ENCODE measurements at regions not wholly inside any gene's neighbourhood (a gene's known extent, or its start where the extent isn't known, plus 50 kb on each side); places are given as distances from the start of the nearest gene placed in this dataset.
"Not testable (repeated sequence)": the region's sequence is repeated elsewhere in the genome, so short reads cannot be mapped to it uniquely, and the experiment has no call there.

GRCh38 chr6:93081901-93082300 is 337.5 kb downstream of the EPHA7 start:
- no peak for DNase-seq

- no peak for DNase-seq
Measured at GRCh38 chr6:93079061-93079460, 340.3 kb downstream of the EPHA7 start.

- DNase-seq = no peak
Measured at GRCh38 chr6:93073811-93074210, 345.5 kb downstream of the EPHA7 start.

GRCh38 chr6:93069856-93070255 is 349.5 kb downstream of the EPHA7 start:
- DNase-seq = no peak

- no peak for DNase-seq
Measured at GRCh38 chr6:93059911-93060310, 359.4 kb downstream of the EPHA7 start.

- no peak for DNase-seq
Measured at GRCh38 chr6:93057584-93057983, 361.8 kb downstream of the EPHA7 start.

- DNase-seq = no peak
Measured at GRCh38 chr6:93048381-93048780, 371.0 kb downstream of the EPHA7 start.

GRCh38 chr6:93047033-93047432 is 372.3 kb downstream of the EPHA7 start:
- DNase-seq = no peak

GRCh38 chr6:93045156-93045555 is 374.2 kb downstream of the EPHA7 start:
- no peak for DNase-seq

GRCh38 chr6:93040375-93040774 is 379.0 kb downstream of the EPHA7 start:
- no peak for DNase-seq

- DNase-seq = no peak
Measured at GRCh38 chr6:93036835-93037234, 382.5 kb downstream of the EPHA7 start.

- no peak for DNase-seq
Measured at GRCh38 chr6:93035756-93036155, 383.6 kb downstream of the EPHA7 start.

GRCh38 chr6:93021235-93021915 is 398.0 kb downstream of the EPHA7 start:
- no peak for DNase-seq

GRCh38 chr6:93017626-93018025 is 401.7 kb downstream of the EPHA7 start:
- DNase-seq = no peak

- no peak for DNase-seq
Measured at GRCh38 chr6:93017213-93017612, 402.1 kb downstream of the EPHA7 start.

GRCh38 chr6:93013054-93013453 is 406.3 kb downstream of the EPHA7 start:
- no peak for DNase-seq

- no peak for DNase-seq
Measured at GRCh38 chr6:93008375-93008774, 411.0 kb downstream of the EPHA7 start.

- no peak for DNase-seq
Measured at GRCh38 chr6:92989656-92990055, 429.7 kb downstream of the EPHA7 start.

GRCh38 chr6:92979281-92979680 is 440.1 kb downstream of the EPHA7 start:
- no peak for DNase-seq

- DNase-seq = no peak
Measured at GRCh38 chr6:92977018-92977417, 442.3 kb downstream of the EPHA7 start.

GRCh38 chr6:92967362-92967761 is 452.0 kb downstream of the EPHA7 start:
- peak; percentile 50 for DNase-seq

- no peak for DNase-seq
Measured at GRCh38 chr6:92962846-92963245, 456.5 kb downstream of the EPHA7 start.

GRCh38 chr6:92952111-92952510 is 467.2 kb downstream of the EPHA7 start:
- not testable (repeated sequence) for DNase-seq

- DNase-seq = no peak
Measured at GRCh38 chr6:92945799-92946198, 473.6 kb downstream of the EPHA7 start.

GRCh38 chr6:92944132-92944531 is 475.2 kb downstream of the EPHA7 start:
- no peak for DNase-seq
